ENCODE measurements at regions not wholly inside any gene's neighbourhood (a gene's known extent, or its start where the extent isn't known, plus 50 kb on each side); places are given as distances from the start of the nearest gene placed in this dataset.
"Not testable (repeated sequence)": the region's sequence is repeated elsewhere in the genome, so short reads cannot be mapped to it uniquely, and the experiment has no call there.

GRCh38 chr17:5902181-5903140 is 167.7 kb upstream of the WSCD1 start:
- no peaks in the 10 kb centered on the region for H3K27me3 ChIP-seq (replicated peaks; ENCODE audit: control insufficient read depth, insufficient read depth, low read length, poor library complexity, severe bottlenecking)
- H3K36me3 ChIP-seq (ENCODE audit: control insufficient read depth, insufficient read depth, low read length) = no peaks in the 10 kb centered on the region

DNA sequence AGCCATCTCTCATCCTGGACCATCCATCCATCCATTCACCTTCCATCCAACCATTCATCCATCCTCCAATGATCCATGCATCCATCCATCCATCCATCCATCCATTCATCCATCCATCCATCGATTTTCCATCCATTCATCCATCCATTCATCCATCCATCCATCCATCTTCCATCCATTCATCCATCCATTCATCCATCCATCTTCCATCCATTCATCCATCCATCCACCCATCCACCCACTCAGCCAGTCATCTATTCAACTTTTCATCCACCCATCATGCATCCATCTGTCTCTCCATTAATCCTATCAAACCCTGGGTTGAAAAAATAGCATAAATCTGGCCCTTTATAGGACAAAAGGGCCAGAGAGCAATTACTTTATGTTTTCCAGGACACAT is 158.3 kb upstream of the WSCD1 start:
- H3K4me3 ChIP-seq (ENCODE audit: insufficient read depth, low read depth, low read length, poor library complexity, severe bottlenecking) = no peak overlapping the region
- no peaks in the 10 kb centered on the region for H3K36me3 ChIP-seq (ENCODE audit: control insufficient read depth, insufficient read depth, low read length)
- H3K4me1 ChIP-seq (ENCODE audit: control insufficient read depth, insufficient read depth, low read length, poor library complexity, severe bottlenecking) = no peaks in the 10 kb centered on the region
- no peak for DNase-seq
- no peak overlapping the region for H3K27ac ChIP-seq (ENCODE audit: insufficient read depth, low read length, poor library complexity, severe bottlenecking)
- no peaks in the 10 kb centered on the region for H3K9me3 ChIP-seq (ENCODE audit: control insufficient read depth, low read length)
- H3K27me3 ChIP-seq (replicated peaks; ENCODE audit: control insufficient read depth, insufficient read depth, low read length, poor library complexity, severe bottlenecking) = peaks cover 4% of the 10 kb centered on the region

More at GRCh38 chr17:5902181-5903140, 167.7 kb upstream of the WSCD1 start:
- no peaks in the 10 kb centered on the region for H3K4me1 ChIP-seq (ENCODE audit: control insufficient read depth, insufficient read depth, low read length, poor library complexity, severe bottlenecking)
- H3K4me3 ChIP-seq (ENCODE audit: insufficient read depth, low read depth, low read length, poor library complexity, severe bottlenecking) = no peak overlapping the region
- no peak overlapping the region for H3K27ac ChIP-seq (ENCODE audit: insufficient read depth, low read length, poor library complexity, severe bottlenecking)
- DNase-seq = no peak
- no peaks in the 10 kb centered on the region for H3K9me3 ChIP-seq (ENCODE audit: control insufficient read depth, low read length)

- Histone ChIP-seq H3K27ac (ENCODE audit: insufficient read depth, low read length, poor library complexity, severe bottlenecking) (no peak overlapping the region), H3K27me3 (replicated peaks; ENCODE audit: control insufficient read depth, insufficient read depth, low read length, poor library complexity, severe bottlenecking) (peaks cover 4% of the 10 kb centered on the region), H3K4me1 (ENCODE audit: control insufficient read depth, insufficient read depth, low read length, poor library complexity, severe bottlenecking) (no peaks in the 10 kb centered on the region), H3K4me3 (ENCODE audit: insufficient read depth, low read depth, low read length, poor library complexity, severe bottlenecking) (no peak overlapping the region), H3K9me3 (ENCODE audit: control insufficient read depth, low read length) (no peaks in the 10 kb centered on the region), H3K36me3 (ENCODE audit: control insufficient read depth, insufficient read depth, low read length) (no peaks in the 10 kb centered on the region)
- DNase-seq = no peak
Observed at GRCh38 chr17:5913032-5913531, 157.1 kb upstream of the WSCD1 start.

DNA sequence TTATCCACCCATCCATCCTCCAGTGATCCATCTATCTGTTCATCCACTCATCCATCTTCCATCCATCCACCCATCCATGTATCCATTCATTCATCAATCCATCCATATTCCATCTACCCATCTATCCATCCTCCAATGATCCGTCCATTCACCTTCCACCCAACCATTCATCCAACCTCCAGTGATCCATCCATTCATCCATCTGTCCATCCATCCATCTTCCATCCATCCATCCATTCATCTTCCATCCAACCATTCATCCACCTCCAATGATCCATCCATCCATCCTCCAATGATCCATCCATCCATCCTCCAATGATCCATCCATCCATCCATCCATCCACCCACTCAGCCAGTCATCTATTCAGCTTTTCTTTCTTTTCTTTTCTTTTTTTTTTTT is 156.5 kb upstream of the WSCD1 start:
- Histone ChIP-seq H3K27me3 (replicated peaks; ENCODE audit: control insufficient read depth, insufficient read depth, low read length, poor library complexity, severe bottlenecking) (peaks cover 4% of the 10 kb centered on the region), H3K4me3 (ENCODE audit: insufficient read depth, low read depth, low read length, poor library complexity, severe bottlenecking) (no peak overlapping the region), H3K9me3 (ENCODE audit: control insufficient read depth, low read length) (no peaks in the 10 kb centered on the region), H3K36me3 (ENCODE audit: control insufficient read depth, insufficient read depth, low read length) (no peaks in the 10 kb centered on the region), H3K27ac (ENCODE audit: insufficient read depth, low read length, poor library complexity, severe bottlenecking) (no peak overlapping the region), H3K4me1 (ENCODE audit: control insufficient read depth, insufficient read depth, low read length, poor library complexity, severe bottlenecking) (no peaks in the 10 kb centered on the region)
- no peak for DNase-seq

- DNase-seq = no peak
- peaks cover 4% of the 10 kb centered on the region for H3K27me3 ChIP-seq (replicated peaks; ENCODE audit: control insufficient read depth, insufficient read depth, low read length, poor library complexity, severe bottlenecking)
- H3K36me3 ChIP-seq (ENCODE audit: control insufficient read depth, insufficient read depth, low read length) = no peaks in the 10 kb centered on the region
- H3K4me3 ChIP-seq (ENCODE audit: insufficient read depth, low read depth, low read length, poor library complexity, severe bottlenecking) = no peak overlapping the region
- no peaks in the 10 kb centered on the region for H3K4me1 ChIP-seq (ENCODE audit: control insufficient read depth, insufficient read depth, low read length, poor library complexity, severe bottlenecking)
- no peaks in the 10 kb centered on the region for H3K9me3 ChIP-seq (ENCODE audit: control insufficient read depth, low read length)
- no peak overlapping the region for H3K27ac ChIP-seq (ENCODE audit: insufficient read depth, low read length, poor library complexity, severe bottlenecking)
Observed at GRCh38 chr17:5915337-5915736, 154.8 kb upstream of the WSCD1 start.

GRCh38 chr17:5919089-5919488 is 151.1 kb upstream of the WSCD1 start:
- Histone ChIP-seq H3K4me1 (ENCODE audit: control insufficient read depth, insufficient read depth, low read length, poor library complexity, severe bottlenecking) (no peaks in the 10 kb centered on the region), H3K27ac (ENCODE audit: insufficient read depth, low read length, poor library complexity, severe bottlenecking) (no peak overlapping the region), H3K36me3 (ENCODE audit: control insufficient read depth, insufficient read depth, low read length) (no peaks in the 10 kb centered on the region), H3K4me3 (ENCODE audit: insufficient read depth, low read depth, low read length, poor library complexity, severe bottlenecking) (no peak overlapping the region), H3K9me3 (ENCODE audit: control insufficient read depth, low read length) (no peaks in the 10 kb centered on the region), H3K27me3 (replicated peaks; ENCODE audit: control insufficient read depth, insufficient read depth, low read length, poor library complexity, severe bottlenecking) (peaks cover 4% of the 10 kb centered on the region)
- DNase-seq = no peak

- H3K27ac ChIP-seq (ENCODE audit: insufficient read depth, low read length, poor library complexity, severe bottlenecking) = no peak overlapping the region
- no peak overlapping the region for H3K4me3 ChIP-seq (ENCODE audit: insufficient read depth, low read depth, low read length, poor library complexity, severe bottlenecking)
- no peaks in the 10 kb centered on the region for H3K4me1 ChIP-seq (ENCODE audit: control insufficient read depth, insufficient read depth, low read length, poor library complexity, severe bottlenecking)
- no peak for DNase-seq
- H3K9me3 ChIP-seq (ENCODE audit: control insufficient read depth, low read length) = no peaks in the 10 kb centered on the region
- no peaks in the 10 kb centered on the region for H3K36me3 ChIP-seq (ENCODE audit: control insufficient read depth, insufficient read depth, low read length)
- H3K27me3 ChIP-seq (replicated peaks; ENCODE audit: control insufficient read depth, insufficient read depth, low read length, poor library complexity, severe bottlenecking) = peaks cover under 1% of the 10 kb centered on the region
Observed at GRCh38 chr17:5921512-5922282, 148.5 kb upstream of the WSCD1 start.

GRCh38 chr17:5922476-5922875 is 147.7 kb upstream of the WSCD1 start:
- Histone ChIP-seq H3K4me3 (ENCODE audit: insufficient read depth, low read depth, low read length, poor library complexity, severe bottlenecking) (no peak overlapping the region), H3K27me3 (replicated peaks; ENCODE audit: control insufficient read depth, insufficient read depth, low read length, poor library complexity, severe bottlenecking) (no peaks in the 10 kb centered on the region), H3K27ac (ENCODE audit: insufficient read depth, low read length, poor library complexity, severe bottlenecking) (no peak overlapping the region), H3K9me3 (ENCODE audit: control insufficient read depth, low read length) (no peaks in the 10 kb centered on the region), H3K36me3 (ENCODE audit: control insufficient read depth, insufficient read depth, low read length) (no peaks in the 10 kb centered on the region), H3K4me1 (ENCODE audit: control insufficient read depth, insufficient read depth, low read length, poor library complexity, severe bottlenecking) (no peaks in the 10 kb centered on the region)
- no peak for DNase-seq

GRCh38 chr17:5929721-5930120 is 140.5 kb upstream of the WSCD1 start:
- Histone ChIP-seq H3K27ac (ENCODE audit: insufficient read depth, low read length, poor library complexity, severe bottlenecking) (no peak overlapping the region), H3K9me3 (ENCODE audit: control insufficient read depth, low read length) (no peaks in the 10 kb centered on the region), H3K36me3 (ENCODE audit: control insufficient read depth, insufficient read depth, low read length) (no peaks in the 10 kb centered on the region), H3K27me3 (replicated peaks; ENCODE audit: control insufficient read depth, insufficient read depth, low read length, poor library complexity, severe bottlenecking) (no peaks in the 10 kb centered on the region), H3K4me3 (ENCODE audit: insufficient read depth, low read depth, low read length, poor library complexity, severe bottlenecking) (no peak overlapping the region), H3K4me1 (ENCODE audit: control insufficient read depth, insufficient read depth, low read length, poor library complexity, severe bottlenecking) (no peaks in the 10 kb centered on the region)
- no peak for DNase-seq

- not testable (repeated sequence) for DNase-seq; H3K27ac ChIP-seq (ENCODE audit: insufficient read depth, low read length, poor library complexity, severe bottlenecking); H3K9me3 ChIP-seq (ENCODE audit: control insufficient read depth, low read length); H3K4me3 ChIP-seq (ENCODE audit: insufficient read depth, low read depth, low read length, poor library complexity, severe bottlenecking); H3K27me3 ChIP-seq (replicated peaks; ENCODE audit: control insufficient read depth, insufficient read depth, low read length, poor library complexity, severe bottlenecking); H3K4me1 ChIP-seq (ENCODE audit: control insufficient read depth, insufficient read depth, low read length, poor library complexity, severe bottlenecking); H3K36me3 ChIP-seq (ENCODE audit: control insufficient read depth, insufficient read depth, low read length)
Observed at GRCh38 chr17:5930555-5930954, 139.6 kb upstream of the WSCD1 start.
